ENCODE measurements at regions not wholly inside any gene's neighbourhood (a gene's known extent, or its start where the extent isn't known, plus 50 kb on each side); places are given as distances from the start of the nearest gene placed in this dataset.
"Not testable (repeated sequence)": the region's sequence is repeated elsewhere in the genome, so short reads cannot be mapped to it uniquely, and the experiment has no call there.

- DNase-seq = not testable (repeated sequence)
Measured at GRCh38 chr2:181737302-181737701, 57.0 kb upstream of the NEUROD1 start.

GRCh38 chr2:181738074-181738473 lies 57.8 kb upstream of the NEUROD1 start:
- no peak for DNase-seq

- DNase-seq = no peak
Measured at GRCh38 chr2:181738563-181738962, 58.2 kb upstream of the NEUROD1 start.

- no peak for DNase-seq
Measured at GRCh38 chr2:181741756-181742155, 61.4 kb upstream of the NEUROD1 start.

GRCh38 chr2:181742361-181742760 lies 62.0 kb upstream of the NEUROD1 start:
- no peak for DNase-seq

- DNase-seq = peak; percentile 63
Measured at GRCh38 chr2:181742922-181743722, 62.8 kb upstream of the NEUROD1 start.

- no peak for DNase-seq
Measured at GRCh38 chr2:181743723-181744031, 63.4 kb upstream of the NEUROD1 start.

GRCh38 chr2:181745796-181746540 lies 65.7 kb upstream of the NEUROD1 start:
- DNase-seq = no peak

- DNase-seq = no peak
Measured at GRCh38 chr2:181746844-181747243, 66.5 kb upstream of the NEUROD1 start.

GRCh38 chr2:181750305-181750704 lies 70.0 kb upstream of the NEUROD1 start:
- DNase-seq = no peak

- DNase-seq = no peak
Measured at GRCh38 chr2:181751266-181752030, 71.1 kb upstream of the NEUROD1 start.

GRCh38 chr2:181752301-181752700 lies 72.0 kb upstream of the NEUROD1 start:
- DNase-seq = no peak

GRCh38 chr2:181753686-181754085 lies 73.4 kb upstream of the NEUROD1 start:
- no peak for DNase-seq

- no peak for DNase-seq
Measured at GRCh38 chr2:181754105-181754504, 73.8 kb upstream of the NEUROD1 start.

- no peak for DNase-seq
Measured at GRCh38 chr2:181755181-181755580, 74.9 kb upstream of the NEUROD1 start.

GRCh38 chr2:181760521-181760920 lies 80.2 kb upstream of the NEUROD1 start:
- DNase-seq = no peak

GRCh38 chr2:181761175-181761574 lies 80.9 kb upstream of the NEUROD1 start:
- DNase-seq = no peak

GRCh38 chr2:181762000-181762399 lies 81.7 kb upstream of the NEUROD1 start:
- no peak for DNase-seq

- no peak for DNase-seq
Measured at GRCh38 chr2:181762848-181763247, 82.5 kb upstream of the NEUROD1 start.

- DNase-seq = no peak
Measured at GRCh38 chr2:181763423-181763822, 83.1 kb upstream of the NEUROD1 start.

GRCh38 chr2:181764095-181764963 lies 84.0 kb upstream of the NEUROD1 start:
- no peak for DNase-seq

GRCh38 chr2:181766129-181766528 lies 85.8 kb upstream of the NEUROD1 start:
- no peak for DNase-seq

- no peak for DNase-seq
Measured at GRCh38 chr2:181770150-181770549, 89.8 kb upstream of the NEUROD1 start.
